ENCODE measurements at regions not wholly inside any gene's neighbourhood (a gene's known extent, or its start where the extent isn't known, plus 50 kb on each side); places are given as distances from the start of the nearest gene placed in this dataset.
"Not testable (repeated sequence)": the region's sequence is repeated elsewhere in the genome, so short reads cannot be mapped to it uniquely, and the experiment has no call there.

DNA sequence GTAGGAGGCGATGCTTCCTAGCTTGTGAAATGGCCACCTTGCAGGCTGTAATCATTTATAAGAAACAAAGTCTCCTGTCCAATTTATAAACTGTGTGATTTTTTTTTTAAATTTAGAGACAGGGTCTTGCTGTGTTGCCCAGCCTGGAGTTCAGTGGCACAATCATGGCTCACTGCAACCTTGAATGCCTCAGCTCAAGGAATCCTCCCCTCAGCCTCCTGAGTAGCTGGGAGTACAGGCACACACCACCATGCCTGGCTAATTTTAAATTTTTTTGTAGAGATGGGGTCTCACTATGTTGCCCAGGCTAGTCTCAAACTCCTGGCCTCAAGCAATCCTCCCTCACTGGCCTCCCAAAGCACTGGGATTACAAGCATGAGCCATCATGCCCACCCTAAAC is 150.1 kb downstream of the PTPRU start:
- TF ChIP-seq, protein P1, sequence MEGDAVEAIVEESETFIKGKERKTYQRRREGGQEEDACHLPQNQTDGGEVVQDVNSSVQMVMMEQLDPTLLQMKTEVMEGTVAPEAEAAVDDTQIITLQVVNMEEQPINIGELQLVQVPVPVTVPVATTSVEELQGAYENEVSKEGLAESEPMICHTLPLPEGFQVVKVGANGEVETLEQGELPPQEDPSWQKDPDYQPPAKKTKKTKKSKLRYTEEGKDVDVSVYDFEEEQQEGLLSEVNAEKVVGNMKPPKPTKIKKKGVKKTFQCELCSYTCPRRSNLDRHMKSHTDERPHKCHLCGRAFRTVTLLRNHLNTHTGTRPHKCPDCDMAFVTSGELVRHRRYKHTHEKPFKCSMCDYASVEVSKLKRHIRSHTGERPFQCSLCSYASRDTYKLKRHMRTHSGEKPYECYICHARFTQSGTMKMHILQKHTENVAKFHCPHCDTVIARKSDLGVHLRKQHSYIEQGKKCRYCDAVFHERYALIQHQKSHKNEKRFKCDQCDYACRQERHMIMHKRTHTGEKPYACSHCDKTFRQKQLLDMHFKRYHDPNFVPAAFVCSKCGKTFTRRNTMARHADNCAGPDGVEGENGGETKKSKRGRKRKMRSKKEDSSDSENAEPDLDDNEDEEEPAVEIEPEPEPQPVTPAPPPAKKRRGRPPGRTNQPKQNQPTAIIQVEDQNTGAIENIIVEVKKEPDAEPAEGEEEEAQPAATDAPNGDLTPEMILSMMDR (IDR thresholded peaks at IDR 0.05): not testable (repeated sequence)
- not testable (repeated sequence) for TF ChIP-seq POLR2A (IDR thresholded peaks at IDR 0.05; ENCODE audit: low read depth)

All from esophagus muscularis mucosa (tissue), 3 donors.